ENCODE measurements at regions not wholly inside any gene's neighbourhood (a gene's known extent, or its start where the extent isn't known, plus 50 kb on each side); places are given as distances from the start of the nearest gene placed in this dataset.

- DNase-seq (ENCODE audit: low spot score): no peak
Observed at GRCh38 chrX:63884821-63885790, 100.1 kb upstream of the ARHGEF9 start.

- DNase-seq (ENCODE audit: low spot score): no peak
Observed at GRCh38 chrX:63869506-63869905, 84.5 kb upstream of the ARHGEF9 start.

GRCh38 chrX:63855896-63856295, 70.9 kb upstream of the ARHGEF9 start:
- peak; percentile 16 for DNase-seq (ENCODE audit: low spot score)

GRCh38 chrX:63835361-63835760, 50.3 kb upstream of the ARHGEF9 start:
- DNase-seq (ENCODE audit: low spot score): no peak
